AG09319 (cell line): ENCODE measurements at regions not wholly inside any gene's neighbourhood (a gene's known extent, or its start where the extent isn't known, plus 50 kb on each side); places are given as distances from the start of the nearest gene placed in this dataset.
A peak's percentile ranks its signal among the peaks of the same experiment; 100 is the strongest.

Source experiments
- DNase-seq: peaks from one replicate; pipeline ENCODE4 v3.0.0-alpha.2; 2010; ENCODE audit warnings: low read depth; ENCODE audit errors: extremely low read depth
- CTCF ChIP-seq: IDR thresholded peaks from 2 replicates; pipeline ENCODE4 v1.5.1; 2011; ENCODE audit warnings: low read depth, mild to moderate bottlenecking, inconsistent platforms, low read length, moderate library complexity

DNA sequence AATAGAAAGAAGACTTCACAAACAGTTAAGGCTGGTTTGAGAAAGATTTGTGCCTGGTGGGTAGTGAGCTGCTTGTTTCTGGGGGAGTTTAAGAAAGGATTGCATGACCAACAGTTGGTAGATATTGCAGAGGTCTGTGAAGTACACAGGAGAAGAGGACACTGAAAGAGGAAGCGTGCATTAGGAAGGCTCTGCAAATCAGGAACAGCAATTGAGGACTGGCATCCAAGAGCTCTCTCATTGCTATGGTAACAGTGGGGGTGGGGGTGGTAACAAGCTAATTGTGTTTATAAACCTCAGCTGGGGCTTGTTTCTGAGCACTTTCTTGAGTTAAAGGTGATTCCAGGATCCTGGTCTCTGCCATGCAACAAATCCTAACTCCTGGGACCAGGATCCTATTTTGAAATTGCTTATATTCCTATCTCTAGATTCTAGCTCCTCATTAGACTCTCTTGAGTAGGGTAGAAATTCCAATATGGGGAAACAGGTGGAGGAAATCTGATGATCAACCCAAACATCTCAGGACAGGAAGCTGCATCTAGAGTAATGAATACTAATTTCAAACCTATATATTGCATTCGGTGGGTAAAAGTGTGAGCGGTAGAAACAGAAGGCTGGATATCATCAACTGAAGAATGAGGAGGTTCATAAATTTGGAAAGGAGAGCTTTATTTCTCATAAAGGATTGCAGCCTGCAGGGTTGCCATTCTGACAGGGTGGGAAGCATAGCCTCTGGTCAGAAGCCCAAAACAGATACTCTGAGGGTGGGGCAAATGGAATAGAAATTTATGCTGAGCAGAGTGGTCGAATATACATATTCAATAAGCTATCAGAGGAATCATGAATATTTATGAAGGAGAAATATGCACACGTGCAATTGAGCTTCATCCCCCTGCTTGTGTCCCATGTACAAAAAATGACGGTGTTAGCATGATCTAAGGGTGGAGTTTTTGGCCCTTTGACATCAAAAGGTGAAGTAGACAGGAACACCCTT, 79.4 kb downstream of the PTTG1 start:
- no peak for TF ChIP-seq CTCF
- no peak for DNase-seq

GRCh38 chr5:160504906-160505305, 83.3 kb downstream of the PTTG1 start:
- DNase-seq = no peak
- no peak for TF ChIP-seq CTCF

DNA sequence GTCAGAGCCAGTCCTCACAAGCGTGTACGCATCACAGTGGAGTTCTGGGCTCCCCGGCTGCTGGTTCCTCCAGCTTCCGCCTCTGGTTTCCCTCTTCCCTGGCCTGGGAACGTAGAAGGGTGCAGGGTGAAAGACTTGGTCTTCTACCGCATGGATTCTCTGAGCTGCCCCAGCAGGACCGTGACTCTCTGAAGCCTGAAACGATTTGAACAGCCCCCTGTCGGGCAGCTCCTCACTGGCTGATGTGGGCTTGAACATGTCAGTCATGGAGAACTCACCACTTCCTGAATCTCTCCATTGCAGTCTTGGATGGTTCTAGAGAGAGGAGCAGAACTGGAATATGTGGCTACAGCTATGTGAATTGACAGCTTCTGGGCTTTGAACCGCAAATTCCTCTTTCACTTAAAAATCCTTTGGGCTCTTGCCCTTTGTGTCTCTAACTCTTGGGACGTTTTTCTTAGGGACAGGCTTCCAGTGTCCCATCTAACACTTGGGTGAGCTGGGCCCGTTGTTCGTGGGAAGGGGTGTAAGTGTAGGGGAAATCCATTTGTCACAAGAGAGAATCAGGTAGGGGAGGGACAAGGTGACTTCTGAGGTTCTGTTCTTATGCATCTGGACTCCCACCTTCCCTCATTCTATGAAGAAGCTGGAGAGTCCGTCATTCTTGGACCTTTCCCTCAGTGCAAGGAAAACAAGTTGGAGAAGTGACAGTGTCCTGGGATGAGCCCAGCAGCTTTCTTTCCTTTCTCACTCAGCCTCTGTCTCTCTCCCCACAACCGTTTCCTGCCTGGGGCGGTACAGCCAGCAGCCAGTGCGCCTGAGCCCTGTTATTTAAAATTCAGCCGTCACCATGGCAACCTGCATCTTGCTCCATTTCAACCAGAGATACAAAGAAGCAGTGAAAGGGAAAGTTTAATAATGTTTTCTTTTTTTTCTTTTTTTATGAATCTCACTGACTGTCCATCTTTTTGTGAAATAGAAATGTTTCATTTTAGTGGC, 84.7 kb downstream of the PTTG1 start:
- peak; percentile 25 for DNase-seq
- no peak for TF ChIP-seq CTCF

DNA sequence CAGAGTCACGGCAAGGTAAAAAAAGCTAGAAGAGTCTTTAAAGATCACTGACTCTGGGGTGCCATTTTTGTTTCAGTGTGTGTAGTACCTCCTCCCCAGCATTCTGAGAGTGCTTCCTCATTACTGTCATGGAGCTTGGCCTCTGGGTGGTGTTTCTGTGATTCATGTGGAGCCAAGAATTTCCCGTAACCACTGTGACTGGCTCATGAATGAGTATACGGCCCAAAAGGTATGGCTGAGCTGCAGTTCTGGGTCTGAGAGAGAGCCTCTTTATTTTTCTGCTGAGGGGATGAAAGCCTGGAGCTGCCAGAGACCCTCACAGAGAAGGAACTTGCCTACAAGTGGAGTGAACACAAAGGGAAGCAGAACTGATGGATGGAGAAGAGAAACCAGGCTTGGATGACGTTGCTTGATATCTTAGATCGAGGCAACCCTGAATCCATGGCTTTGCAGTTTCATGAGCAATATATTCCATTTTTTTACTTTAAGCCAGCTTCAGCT, 85.6 kb downstream of the PTTG1 start:
- no peak for DNase-seq
- no peak for TF ChIP-seq CTCF

- TF ChIP-seq CTCF = peak; percentile 78
- DNase-seq = peak; percentile 62
Observed at GRCh38 chr5:160508780-160509361, 87.2 kb downstream of the PTTG1 start.

- no peak for TF ChIP-seq CTCF
- no peak for DNase-seq
Observed at GRCh38 chr5:160511280-160511929, 89.8 kb downstream of the PTTG1 start.
